Skin of body (tissue), 1 donor: ENCODE measurements at regions not wholly inside any gene's neighbourhood (a gene's known extent, or its start where the extent isn't known, plus 50 kb on each side); places are given as distances from the start of the nearest gene placed in this dataset.
A peak's percentile ranks its signal among the peaks of the same experiment; 100 is the strongest.
"Not testable (repeated sequence)": the region's sequence is repeated elsewhere in the genome, so short reads cannot be mapped to it uniquely, and the experiment has no call there.

Source experiments
- DNase-seq: peaks from one replicate; lab custom pipeline; 2025; lab: John Stamatoyannopoulos, UW

DNA sequence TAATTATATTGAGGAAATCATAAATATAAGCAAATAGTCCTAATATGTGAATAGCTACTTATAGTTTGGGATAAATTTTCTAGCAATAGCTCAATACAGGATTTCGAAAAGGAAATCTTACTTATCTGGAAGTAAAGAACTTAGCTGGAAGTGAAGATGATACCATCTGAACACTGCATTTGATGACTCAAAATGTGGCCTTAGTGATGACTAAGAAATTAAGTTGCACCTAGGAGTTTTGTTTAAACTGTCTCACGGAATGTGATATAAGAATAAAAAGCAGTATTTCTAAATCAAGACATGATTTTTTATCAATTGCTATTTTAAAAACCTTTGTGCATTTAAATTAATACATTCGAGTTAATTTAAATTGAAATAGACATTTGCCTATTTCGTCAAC, 91.2 kb downstream of the EOMES start:
- DNase-seq: no peak

DNA sequence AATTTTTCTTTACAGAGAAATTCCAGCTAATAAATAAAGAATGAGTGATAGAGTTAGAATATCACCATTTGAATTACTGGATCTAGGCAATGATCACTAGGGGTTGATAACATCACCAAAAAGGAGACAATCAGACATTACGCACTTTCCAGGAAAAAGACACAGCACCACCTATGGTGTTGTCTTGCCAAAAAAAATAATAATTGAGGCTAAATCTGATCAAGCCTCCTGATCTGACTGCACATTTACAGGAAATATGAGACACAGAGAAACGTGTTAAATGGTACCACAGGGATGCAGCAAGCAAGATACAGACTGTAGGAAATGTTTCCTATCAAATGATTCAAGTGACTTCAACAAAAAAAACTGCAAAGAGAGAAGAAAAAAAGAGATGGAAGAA, 92.8 kb downstream of the EOMES start:
- DNase-seq: no peak

DNA sequence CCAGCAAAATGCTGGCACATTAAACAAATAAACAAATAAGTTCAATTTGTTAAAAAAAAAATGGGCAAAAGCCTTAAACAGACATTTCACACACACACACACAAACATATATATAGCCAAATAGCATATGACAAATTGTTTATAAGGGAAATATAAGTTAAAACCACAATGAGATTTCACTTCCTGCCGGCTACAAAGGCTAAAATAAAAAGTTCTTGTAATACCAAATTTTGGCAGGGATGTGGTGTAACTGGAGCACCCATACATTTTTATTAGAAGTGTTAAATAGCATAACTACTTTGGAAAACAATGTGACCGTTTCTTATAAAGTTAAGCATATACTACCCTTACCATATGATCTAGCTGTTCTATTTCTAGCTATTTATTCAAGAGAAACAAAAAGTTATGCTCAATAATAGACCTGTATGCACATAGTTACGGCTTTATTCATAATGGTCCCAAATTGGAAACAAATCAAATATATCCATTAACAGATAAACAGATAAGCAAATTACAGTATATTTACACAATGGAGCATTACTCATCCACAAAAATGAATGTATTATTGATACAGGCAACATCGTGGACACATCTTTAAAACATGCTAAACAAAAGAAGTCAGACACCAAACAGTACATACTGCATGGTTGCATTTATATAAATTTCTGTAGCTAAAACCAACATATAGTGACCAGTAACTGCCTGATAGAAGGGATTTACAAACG, 93.9 kb downstream of the EOMES start:
- no peak for DNase-seq

GRCh38 chr3:27626596-27627118, 95.5 kb downstream of the EOMES start:
- no peak for DNase-seq

DNA sequence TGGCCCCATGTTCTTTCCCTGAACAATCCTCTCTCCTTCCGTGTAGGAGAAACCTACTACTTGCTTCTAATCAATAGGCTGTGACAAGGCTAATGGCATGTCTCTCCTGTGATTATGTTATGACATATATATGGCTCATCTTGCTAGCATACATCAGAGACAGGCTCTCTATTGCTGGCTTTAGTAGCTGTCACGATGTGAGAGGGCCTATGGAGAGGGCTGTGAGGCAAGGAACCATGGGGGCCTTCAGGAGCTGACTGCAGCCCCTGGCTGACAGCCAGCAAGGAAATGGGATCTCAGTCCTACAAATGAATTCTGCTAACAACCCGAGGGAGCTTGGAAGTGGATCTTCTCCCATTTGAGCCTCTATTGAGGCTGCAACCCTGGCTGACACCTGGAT, 96.3 kb downstream of the EOMES start:
- DNase-seq: no peak

DNA sequence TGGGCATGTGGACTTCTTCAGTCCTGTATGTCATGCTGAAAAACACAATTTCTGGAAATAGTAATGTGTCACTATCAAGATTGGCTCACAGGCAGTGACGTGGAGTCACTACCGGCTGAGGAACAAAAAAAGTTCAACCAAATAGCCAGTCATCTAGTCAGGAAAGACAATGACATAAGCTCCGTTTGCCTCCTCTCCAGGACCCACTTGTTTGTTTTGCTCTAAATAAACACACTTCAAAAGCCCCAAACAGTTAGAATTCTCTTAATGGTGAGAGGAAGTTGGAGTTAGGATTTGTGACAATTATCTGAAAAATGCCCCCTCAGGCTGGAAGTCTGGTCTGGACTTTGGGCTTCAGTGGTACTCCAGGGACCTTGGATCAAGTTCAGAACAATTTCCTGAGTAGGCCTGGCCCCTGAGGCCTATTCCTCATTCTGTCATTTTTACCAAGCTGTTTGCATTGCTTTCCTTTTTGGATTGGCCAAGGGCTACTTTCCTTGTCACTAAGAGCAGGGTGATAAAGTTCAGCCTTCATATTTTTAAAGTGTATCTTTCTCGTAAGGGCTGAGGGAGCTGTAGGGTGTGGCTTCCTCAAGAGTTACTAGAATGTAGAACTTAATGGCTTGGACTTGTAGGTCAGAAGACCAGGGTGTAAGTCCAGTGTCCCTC, 98.9 kb downstream of the EOMES start:
- DNase-seq: no peak

DNA sequence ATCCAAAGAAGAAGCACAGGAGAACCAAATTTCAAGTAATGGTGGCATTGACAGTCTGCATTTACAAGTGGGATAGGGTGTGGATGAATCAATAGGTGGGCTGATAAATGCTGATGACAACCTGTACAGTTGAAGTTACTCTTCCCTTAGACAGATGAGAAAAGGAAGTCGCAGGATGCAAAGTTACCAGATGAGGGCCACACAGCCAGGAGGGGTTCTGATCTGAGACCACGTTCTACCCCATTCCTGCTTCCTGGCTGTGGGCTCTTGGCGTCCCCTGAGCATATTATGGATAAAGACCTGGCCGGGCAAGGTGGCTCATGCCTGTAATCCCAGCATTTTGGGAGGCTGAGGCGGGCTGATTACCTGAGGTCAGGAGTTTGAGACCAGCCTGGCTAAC, 104.6 kb downstream of the EOMES start:
- DNase-seq: no peak

DNA sequence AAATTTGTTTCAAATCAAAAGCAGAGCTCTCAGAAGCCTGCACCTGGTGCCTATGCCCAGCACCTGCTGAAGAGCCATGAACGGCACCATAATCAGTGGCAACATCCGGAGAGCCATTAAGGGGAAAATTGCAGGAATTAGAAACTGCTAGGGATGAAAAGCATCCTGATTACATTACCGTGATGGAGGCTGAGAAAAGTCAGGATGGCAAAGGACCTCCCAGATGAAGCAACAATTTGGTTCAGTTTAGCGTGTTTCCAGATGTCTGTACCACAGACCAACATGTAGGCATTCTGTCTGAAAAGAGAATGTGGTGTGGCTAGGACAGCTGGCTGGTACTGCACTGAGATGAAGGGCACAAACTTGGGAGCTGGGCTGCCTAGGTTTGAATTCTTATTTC, 106.1 kb downstream of the EOMES start:
- DNase-seq: no peak

DNA sequence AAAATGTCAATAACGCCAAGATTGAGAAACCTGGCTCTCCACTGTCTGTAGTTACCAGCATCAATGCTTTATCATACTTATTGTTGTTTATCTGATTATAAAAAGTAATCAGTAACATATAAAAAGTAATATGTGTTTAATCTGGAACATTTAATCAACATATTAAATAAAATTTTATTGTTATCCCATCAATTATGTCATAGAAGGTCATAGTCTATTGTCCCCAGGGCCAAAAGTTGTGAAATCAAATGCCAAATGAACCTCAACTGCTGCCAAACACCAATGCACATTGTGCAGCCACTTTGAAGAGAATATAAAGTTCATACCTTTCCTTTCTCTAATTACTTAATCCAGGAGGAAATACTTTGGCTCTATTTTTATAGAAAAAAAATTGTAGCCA, 106.6 kb downstream of the EOMES start:
- no peak for DNase-seq

GRCh38 chr3:27614592-27614991, 107.5 kb downstream of the EOMES start:
- no peak for DNase-seq

DNA sequence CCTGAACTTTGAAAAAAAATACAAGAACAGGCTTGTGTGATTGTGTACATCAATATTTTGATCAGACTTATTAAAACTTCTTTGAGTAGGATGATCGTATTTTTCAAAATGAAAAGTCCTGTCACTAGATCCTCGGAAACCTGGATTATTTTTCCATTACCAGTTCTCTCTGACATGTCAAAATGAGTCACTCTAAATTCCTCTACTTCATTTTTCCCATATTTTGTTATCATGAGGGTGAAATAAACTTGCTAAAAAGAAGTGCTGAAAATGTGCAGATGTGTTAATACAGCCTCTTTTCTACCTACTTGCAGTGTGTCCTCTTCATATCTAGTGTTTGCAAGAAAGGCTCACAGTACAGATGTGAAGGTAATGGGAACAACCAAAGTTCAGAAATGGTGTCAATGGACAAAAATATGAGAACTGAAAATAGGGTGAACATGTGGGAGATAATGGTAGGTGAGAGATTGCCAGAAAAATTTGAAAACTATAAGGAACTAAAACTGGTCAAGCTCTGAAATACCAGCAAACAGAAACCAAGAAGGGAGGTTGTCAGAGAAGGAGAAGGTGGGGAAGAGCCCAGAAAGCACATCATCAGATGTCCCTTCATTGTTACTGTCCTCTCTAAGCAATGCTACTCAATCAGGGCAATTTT, 108.2 kb downstream of the EOMES start:
- no peak for DNase-seq

GRCh38 chr3:27610800-27611525, 111.2 kb downstream of the EOMES start:
- DNase-seq: no peak

DNA sequence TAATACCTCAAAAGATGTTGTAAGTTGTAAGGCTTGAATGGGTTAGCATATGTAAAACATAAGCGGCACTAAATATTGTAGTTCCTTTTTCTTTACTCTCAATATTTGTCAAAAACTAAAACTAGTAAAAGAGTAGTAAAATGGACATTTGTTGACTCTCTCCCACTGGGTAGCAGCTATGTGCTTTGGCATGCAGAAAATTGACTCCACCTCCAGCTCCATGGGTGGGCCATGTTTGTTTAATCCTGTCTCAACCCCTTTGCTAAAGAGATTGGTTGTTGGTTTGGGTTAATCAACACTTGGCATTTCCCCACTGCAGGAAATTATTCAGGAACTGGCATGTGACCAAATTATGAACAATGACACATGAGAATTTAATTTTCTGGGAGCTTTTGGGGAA, 114.8 kb downstream of the EOMES start:
- peak; percentile 70 for DNase-seq

DNA sequence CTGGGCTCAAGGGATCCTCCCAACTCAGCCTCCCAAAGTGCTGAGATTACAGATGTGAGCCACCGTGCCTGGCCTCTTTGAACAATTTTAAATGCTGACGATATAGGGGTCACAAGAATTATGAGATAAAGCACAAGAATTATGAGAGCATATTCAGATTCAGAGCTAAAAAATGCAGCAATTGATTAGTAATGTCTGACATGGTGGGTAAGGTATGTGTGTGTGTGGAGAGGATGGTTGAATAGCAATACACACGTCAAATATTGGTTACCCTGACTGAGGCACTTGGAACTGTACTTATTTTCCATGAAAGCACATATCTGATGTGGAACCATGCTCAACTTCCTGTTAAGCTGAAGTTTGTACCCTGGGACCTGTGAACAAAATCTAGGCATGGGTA, 115.6 kb downstream of the EOMES start:
- no peak for DNase-seq

GRCh38 chr3:27601311-27601710, 117.1 kb upstream of the SLC4A7 start:
- not testable (repeated sequence) for DNase-seq

DNA sequence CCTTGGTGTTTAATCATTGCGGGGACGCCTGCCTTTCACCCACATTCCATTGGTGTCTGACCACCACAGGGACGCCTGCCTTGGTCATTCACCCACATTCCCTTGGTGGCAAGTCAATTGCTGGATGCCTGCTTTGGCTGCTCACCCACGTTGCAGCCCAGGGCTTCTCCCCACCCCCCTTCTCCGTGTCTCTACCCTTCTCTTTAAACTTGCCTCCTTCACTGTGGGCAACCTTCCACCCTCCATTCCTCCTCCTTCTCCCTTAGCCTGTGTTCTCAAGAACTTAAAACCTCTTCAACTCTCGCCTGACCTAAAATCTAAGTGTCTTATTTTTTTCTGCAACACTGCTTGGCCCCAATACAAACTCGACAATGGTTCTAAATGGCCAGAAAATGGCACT, 115.6 kb upstream of the SLC4A7 start:
- not testable (repeated sequence) for DNase-seq

DNA sequence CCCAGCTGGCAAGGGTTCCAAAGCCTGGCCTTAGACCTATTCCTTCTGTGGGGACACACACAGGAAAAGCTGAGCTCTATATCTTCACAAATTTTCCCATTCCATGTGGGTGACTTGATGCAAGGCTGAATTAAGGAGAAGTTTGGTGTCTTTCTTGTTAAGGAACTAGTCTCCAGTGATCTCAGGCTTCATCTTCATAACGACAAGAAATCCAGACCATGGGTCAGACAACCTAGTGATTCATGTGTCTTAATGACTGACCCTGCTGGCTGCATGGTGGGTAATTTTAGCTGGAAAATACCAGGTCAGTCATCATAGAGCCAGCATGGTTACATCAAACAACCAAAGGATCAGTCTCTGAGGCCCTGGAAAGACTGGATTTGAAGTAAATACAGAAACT, 112.7 kb upstream of the SLC4A7 start:
- no peak for DNase-seq

DNA sequence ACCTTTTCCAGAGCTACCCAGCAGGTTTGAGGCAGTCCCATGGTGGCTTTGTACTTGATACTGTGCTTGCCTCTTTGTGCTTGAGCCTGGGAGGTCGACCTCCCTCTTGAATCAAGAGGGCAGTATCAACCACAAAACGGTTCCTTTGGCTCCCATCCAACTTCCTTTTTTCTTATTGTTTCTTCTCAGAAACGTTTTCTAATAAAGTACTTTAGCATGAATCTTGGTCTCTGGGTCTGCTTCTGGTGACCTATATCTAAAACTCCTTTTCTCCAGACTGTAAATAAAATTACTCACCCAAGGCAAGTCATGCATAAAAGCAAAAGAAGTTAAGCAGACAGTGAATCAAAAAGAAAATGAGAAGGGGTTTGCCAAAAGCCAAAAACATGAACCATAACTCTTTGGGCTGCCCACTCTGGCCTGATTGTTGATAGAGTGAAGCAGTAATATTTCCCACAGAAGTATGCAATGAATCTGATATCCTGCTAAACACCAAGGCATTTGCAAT, 112.2 kb upstream of the SLC4A7 start:
- no peak for DNase-seq

- DNase-seq: no peak
Measured at GRCh38 chr3:27594096-27594690, 110.0 kb upstream of the SLC4A7 start.

DNA sequence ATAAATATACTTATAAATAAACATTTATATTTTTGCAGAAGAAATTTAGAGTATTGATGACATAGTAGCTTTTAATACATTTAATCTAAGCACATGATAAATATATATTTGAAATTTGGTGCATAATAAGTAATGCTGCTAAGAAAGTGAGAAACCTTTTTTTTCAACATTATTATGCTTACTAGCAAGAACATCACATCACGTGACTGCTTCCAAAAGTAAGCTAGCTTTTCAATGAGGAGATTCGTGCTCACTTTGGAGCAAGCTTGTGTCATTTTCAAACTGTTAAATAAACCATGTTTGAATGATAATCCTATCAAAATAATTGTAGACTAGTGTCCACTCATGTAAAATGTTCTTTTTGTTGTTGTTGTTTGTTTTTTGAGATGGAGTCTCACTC, 109.0 kb upstream of the SLC4A7 start:
- DNase-seq: no peak
